ENCODE measurements at regions not wholly inside any gene's neighbourhood (a gene's known extent, or its start where the extent isn't known, plus 50 kb on each side); places are given as distances from the start of the nearest gene placed in this dataset.

DNA sequence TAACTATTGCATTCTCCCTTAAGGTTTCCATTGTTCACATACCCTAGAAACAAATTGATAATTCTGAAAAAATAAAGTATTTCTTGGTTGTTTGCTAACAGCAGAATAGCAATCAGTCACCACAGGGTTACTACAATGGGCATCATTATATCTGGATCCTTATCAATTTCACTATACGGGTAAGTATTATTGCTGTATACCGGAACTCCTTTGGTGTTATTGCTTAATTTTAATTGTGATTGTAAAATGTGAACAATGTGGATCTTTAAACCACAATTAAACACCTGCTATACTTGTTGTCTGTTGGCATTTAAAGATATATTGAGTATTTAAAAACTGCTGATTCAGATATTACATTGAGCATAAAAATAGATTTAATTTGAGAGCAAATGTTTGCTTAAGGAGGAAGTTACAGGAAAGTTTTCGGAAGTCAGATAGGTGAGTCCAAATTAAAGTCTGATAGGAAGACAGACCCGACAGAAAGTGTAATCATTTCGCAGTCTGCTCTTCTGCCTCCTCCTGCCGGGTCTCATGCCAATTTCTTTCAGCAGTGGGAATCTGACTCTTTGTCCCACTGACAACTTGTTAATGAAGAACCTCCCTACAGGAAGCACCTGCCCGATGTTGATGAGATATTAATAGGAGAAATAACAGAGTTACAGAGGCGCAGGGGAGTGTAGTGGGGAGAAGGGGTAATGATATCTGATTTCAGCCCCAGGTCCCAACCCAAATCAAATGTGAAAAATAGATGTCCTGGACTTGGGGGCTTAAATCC lies 169.7 kb upstream of the TBC1D5 start:
- TF ChIP-seq, protein P1, sequence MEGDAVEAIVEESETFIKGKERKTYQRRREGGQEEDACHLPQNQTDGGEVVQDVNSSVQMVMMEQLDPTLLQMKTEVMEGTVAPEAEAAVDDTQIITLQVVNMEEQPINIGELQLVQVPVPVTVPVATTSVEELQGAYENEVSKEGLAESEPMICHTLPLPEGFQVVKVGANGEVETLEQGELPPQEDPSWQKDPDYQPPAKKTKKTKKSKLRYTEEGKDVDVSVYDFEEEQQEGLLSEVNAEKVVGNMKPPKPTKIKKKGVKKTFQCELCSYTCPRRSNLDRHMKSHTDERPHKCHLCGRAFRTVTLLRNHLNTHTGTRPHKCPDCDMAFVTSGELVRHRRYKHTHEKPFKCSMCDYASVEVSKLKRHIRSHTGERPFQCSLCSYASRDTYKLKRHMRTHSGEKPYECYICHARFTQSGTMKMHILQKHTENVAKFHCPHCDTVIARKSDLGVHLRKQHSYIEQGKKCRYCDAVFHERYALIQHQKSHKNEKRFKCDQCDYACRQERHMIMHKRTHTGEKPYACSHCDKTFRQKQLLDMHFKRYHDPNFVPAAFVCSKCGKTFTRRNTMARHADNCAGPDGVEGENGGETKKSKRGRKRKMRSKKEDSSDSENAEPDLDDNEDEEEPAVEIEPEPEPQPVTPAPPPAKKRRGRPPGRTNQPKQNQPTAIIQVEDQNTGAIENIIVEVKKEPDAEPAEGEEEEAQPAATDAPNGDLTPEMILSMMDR (IDR thresholded peaks at IDR 0.05; ENCODE audit: insufficient read depth, low read length) = no peak
- no peak for TF ChIP-seq POLR2AphosphoS5 (IDR thresholded peaks at IDR 0.05; ENCODE audit: low read depth)
- TF ChIP-seq, protein P2, sequence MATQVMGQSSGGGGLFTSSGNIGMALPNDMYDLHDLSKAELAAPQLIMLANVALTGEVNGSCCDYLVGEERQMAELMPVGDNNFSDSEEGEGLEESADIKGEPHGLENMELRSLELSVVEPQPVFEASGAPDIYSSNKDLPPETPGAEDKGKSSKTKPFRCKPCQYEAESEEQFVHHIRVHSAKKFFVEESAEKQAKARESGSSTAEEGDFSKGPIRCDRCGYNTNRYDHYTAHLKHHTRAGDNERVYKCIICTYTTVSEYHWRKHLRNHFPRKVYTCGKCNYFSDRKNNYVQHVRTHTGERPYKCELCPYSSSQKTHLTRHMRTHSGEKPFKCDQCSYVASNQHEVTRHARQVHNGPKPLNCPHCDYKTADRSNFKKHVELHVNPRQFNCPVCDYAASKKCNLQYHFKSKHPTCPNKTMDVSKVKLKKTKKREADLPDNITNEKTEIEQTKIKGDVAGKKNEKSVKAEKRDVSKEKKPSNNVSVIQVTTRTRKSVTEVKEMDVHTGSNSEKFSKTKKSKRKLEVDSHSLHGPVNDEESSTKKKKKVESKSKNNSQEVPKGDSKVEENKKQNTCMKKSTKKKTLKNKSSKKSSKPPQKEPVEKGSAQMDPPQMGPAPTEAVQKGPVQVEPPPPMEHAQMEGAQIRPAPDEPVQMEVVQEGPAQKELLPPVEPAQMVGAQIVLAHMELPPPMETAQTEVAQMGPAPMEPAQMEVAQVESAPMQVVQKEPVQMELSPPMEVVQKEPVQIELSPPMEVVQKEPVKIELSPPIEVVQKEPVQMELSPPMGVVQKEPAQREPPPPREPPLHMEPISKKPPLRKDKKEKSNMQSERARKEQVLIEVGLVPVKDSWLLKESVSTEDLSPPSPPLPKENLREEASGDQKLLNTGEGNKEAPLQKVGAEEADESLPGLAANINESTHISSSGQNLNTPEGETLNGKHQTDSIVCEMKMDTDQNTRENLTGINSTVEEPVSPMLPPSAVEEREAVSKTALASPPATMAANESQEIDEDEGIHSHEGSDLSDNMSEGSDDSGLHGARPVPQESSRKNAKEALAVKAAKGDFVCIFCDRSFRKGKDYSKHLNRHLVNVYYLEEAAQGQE (IDR thresholded peaks at IDR 0.05; ENCODE audit: insufficient replicate concordance, low read depth) = no peak

All from HL-60 (cell line).